Vagina (tissue), 2 donors: ENCODE measurements at regions not wholly inside any gene's neighbourhood (a gene's known extent, or its start where the extent isn't known, plus 50 kb on each side); places are given as distances from the start of the nearest gene placed in this dataset.

ENCODE experiments used
- POLR2A ChIP-seq, 2 donors: fragments of 450-650 bp; IDR thresholded peaks; one replicate each; pipeline ENCODE4 v1.6.1; 2017; ENCODE audit warnings: antibody characterized with exemption in 2 of 2, mild to moderate bottlenecking in 2 of 2, moderate library complexity in 2 of 2
- POLR2AphosphoS5 ChIP-seq, 2 donors: sonication (generic); formaldehyde crosslinking; IDR thresholded peaks; one replicate each; pipeline ENCODE4 v1.9.0; 2017; ENCODE audit warnings: antibody characterized with exemption in 2 of 2, mild to moderate bottlenecking in 2 of 2, low read depth in 1 of 2; ENCODE audit not compliant: insufficient read depth in 1 of 2
- TF ChIP-seq, protein P1 (sequence below), 3 experiments: fragments of 450-650 bp in 2 of 3; fragments of 200-600 bp in 1 of 3; sonication (generic) in 1 of 3; IDR thresholded peaks; one replicate each; pipeline ENCODE4 v1.5.1; 2017 to 2019; ENCODE audit warnings: antibody characterized with exemption in 3 of 3, mild to moderate bottlenecking in 2 of 3, moderate library complexity in 2 of 3

DNA sequence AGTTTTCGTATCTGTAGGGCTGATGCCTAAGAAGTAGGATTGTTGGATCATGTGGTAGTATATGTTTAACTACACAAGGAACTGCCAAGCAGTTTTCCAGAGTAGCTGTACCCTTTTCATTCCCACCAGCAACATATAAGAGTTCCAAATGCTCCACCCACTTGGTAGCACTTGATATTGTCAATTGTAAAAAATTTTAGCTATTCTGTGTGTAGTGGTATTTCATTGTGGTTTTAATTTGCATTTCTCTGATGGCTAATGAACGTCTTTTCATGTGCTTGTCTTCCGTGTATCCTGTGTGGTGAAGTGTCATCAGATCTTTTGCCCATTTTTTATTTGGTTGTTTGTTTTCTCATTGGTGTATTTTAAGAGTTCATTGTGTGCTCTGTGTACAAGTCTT is 69.7 kb downstream of the TANC2 start:
- TF ChIP-seq POLR2A (IDR thresholded peaks at IDR 0.05): no peak
- TF ChIP-seq, protein P1, sequence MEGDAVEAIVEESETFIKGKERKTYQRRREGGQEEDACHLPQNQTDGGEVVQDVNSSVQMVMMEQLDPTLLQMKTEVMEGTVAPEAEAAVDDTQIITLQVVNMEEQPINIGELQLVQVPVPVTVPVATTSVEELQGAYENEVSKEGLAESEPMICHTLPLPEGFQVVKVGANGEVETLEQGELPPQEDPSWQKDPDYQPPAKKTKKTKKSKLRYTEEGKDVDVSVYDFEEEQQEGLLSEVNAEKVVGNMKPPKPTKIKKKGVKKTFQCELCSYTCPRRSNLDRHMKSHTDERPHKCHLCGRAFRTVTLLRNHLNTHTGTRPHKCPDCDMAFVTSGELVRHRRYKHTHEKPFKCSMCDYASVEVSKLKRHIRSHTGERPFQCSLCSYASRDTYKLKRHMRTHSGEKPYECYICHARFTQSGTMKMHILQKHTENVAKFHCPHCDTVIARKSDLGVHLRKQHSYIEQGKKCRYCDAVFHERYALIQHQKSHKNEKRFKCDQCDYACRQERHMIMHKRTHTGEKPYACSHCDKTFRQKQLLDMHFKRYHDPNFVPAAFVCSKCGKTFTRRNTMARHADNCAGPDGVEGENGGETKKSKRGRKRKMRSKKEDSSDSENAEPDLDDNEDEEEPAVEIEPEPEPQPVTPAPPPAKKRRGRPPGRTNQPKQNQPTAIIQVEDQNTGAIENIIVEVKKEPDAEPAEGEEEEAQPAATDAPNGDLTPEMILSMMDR (IDR thresholded peaks at IDR 0.05): no peak
- no peak for TF ChIP-seq POLR2AphosphoS5 (IDR thresholded peaks at IDR 0.05; ENCODE audit: insufficient read depth in 1 of 2, low read depth in 1 of 2)
